ENCODE measurements at regions not wholly inside any gene's neighbourhood (a gene's known extent, or its start where the extent isn't known, plus 50 kb on each side); places are given as distances from the start of the nearest gene placed in this dataset.

DNA sequence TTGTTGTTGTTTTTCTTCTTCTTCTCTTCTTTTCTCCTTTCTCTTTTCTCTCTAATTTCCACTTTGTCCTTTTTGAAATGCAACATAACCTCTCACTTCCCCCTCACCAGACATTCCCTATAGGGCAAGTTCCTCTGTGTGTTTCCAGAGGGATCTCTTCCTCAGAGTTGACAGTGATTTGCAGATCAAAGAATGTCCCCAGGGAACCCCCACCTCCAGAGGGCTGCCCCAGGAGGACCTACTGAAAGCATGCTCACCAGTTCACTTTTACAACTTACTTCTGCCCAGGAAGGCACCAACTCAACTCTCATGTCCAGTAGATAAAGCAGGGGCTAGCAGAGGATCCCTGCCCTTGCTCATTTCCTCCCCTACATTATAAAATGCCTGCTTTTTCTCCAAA is 1648.0 kb downstream of the PCDH9 start:
- TF ChIP-seq, protein P1, sequence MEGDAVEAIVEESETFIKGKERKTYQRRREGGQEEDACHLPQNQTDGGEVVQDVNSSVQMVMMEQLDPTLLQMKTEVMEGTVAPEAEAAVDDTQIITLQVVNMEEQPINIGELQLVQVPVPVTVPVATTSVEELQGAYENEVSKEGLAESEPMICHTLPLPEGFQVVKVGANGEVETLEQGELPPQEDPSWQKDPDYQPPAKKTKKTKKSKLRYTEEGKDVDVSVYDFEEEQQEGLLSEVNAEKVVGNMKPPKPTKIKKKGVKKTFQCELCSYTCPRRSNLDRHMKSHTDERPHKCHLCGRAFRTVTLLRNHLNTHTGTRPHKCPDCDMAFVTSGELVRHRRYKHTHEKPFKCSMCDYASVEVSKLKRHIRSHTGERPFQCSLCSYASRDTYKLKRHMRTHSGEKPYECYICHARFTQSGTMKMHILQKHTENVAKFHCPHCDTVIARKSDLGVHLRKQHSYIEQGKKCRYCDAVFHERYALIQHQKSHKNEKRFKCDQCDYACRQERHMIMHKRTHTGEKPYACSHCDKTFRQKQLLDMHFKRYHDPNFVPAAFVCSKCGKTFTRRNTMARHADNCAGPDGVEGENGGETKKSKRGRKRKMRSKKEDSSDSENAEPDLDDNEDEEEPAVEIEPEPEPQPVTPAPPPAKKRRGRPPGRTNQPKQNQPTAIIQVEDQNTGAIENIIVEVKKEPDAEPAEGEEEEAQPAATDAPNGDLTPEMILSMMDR (IDR thresholded peaks at IDR 0.05), result no peak
- TF ChIP-seq POLR2A (IDR thresholded peaks at IDR 0.05), result no peak

Data from prostate gland (tissue), 2 donors.